Coronary artery (tissue), 2 donors: ENCODE measurements at regions not wholly inside any gene's neighbourhood (a gene's known extent, or its start where the extent isn't known, plus 50 kb on each side); places are given as distances from the start of the nearest gene placed in this dataset.
A peak's percentile ranks its signal among the peaks of the same experiment; 100 is the strongest.
"Not testable (repeated sequence)": the region's sequence is repeated elsewhere in the genome, so short reads cannot be mapped to it uniquely, and the experiment has no call there.

Experiments used
- DNase-seq: peaks from one replicate; pipeline ENCODE4 v3.0.0-alpha.2; 2017; ENCODE audit warnings: low spot score
- H3K27ac ChIP-seq, 2 donors: fragments of 200-600 bp; sonication (generic); one replicate each; pipeline ENCODE4 v1.5.1; 2016 to 2019
- H3K4me3 ChIP-seq: fragments of 200-600 bp; sonication (generic); 2 replicates; pipeline ENCODE4 v1.5.1; 2016; ENCODE audit warnings: mild to moderate bottlenecking, moderate library complexity
- TF ChIP-seq, protein P1 (sequence below): fragments of 200-600 bp; sonication (generic); IDR thresholded peaks from one replicate; pipeline ENCODE4 v1.5.1; 2019; ENCODE audit warnings: antibody characterized with exemption

DNA sequence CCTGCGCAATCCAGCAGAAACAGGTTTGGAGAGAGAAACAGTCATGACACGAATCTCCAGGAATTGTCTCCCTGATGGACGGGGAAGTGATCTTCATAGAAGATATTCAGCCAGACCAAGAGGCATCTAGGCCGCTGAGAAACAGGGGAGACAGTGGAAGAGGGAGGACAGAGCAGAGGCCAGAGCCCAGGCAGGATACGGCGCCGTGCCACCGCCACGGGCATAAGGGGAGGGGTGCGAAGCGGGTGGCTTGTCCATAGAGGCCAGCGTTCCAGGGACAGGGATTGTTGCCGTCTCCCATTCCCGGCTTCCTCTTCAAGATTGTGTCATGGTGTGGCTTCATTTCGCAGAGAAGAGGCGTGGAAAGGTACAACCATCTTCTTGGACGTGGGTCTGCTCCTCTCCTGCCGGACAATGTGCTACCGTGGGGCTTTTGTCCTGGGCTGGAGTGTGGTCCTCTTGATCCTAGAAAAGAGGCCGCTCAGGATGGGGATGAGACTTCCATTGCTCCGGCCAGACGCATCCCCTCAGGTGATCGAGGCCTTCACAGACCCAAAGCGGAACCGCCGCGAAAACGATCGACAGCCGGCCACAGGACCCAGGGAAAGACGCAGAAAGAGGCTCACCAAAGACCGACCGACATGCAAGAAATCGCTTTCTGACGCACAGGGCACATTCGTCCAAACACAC lies 118.9 kb upstream of the KCNJ18 start:
- H3K4me3 ChIP-seq = peak overlapping the region; percentile 65
- not testable (repeated sequence) for H3K27ac ChIP-seq, DNase-seq

GRCh38 chr17:21573961-21574610 lies 118.2 kb upstream of the KCNJ18 start:
- DNase-seq = no peak
- TF ChIP-seq, protein P1, sequence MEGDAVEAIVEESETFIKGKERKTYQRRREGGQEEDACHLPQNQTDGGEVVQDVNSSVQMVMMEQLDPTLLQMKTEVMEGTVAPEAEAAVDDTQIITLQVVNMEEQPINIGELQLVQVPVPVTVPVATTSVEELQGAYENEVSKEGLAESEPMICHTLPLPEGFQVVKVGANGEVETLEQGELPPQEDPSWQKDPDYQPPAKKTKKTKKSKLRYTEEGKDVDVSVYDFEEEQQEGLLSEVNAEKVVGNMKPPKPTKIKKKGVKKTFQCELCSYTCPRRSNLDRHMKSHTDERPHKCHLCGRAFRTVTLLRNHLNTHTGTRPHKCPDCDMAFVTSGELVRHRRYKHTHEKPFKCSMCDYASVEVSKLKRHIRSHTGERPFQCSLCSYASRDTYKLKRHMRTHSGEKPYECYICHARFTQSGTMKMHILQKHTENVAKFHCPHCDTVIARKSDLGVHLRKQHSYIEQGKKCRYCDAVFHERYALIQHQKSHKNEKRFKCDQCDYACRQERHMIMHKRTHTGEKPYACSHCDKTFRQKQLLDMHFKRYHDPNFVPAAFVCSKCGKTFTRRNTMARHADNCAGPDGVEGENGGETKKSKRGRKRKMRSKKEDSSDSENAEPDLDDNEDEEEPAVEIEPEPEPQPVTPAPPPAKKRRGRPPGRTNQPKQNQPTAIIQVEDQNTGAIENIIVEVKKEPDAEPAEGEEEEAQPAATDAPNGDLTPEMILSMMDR = no peak
- Histone ChIP-seq H3K27ac (no peak overlapping the region), H3K4me3 (peak overlapping the region; percentile 65)

DNA sequence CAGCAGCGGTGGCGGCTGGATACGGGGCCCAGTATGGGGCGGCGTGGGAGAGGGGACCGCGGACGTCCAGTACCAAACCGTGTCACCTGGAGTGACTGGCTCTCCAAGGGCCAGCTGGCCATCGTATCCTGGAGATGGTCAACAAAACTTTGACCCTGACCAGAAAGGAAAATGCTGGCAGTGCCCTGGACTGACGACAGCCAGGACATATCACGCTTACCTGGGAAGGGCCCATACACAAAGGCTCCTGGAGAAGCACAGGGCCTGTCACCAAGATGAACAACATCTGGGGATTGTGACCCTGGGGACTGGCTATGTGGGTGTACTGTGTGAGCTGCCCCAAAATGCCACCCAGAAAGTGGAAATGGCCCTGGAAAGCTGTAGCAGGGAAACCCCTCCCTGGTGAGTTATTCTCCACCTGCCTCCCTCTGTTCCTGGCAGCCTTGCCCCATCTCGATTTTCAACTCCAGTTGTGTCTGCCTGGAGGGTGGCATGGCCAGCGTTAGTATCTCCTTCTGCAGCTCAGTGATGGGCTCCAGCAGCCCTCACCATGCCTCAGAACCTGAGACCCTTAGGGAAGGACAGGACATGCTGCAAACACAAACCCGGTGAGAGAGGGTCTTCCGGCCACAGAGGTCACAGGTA lies 117.6 kb upstream of the KCNJ18 start:
- DNase-seq = not testable (repeated sequence)
- H3K4me3 ChIP-seq = peak overlapping the region; percentile 65

DNA sequence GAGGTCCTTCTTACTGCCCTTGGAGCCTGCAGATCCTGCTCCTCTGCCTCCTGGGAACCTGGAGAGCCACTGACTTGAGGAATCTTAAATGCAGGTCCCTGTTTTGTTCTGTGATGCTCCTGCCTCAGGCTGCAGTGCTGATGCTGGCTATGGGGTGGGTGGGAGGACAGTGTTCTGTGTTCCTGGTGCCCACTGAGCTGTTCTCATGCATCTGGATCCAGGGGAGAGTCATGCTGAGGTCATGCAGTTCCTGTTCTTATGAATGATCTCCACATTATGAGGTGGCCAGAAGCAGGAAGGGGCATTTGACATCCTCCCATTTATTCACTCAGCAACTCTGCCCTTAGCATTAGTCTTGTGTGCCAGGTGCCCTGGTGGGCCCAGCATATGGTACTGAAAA lies 113.5 kb upstream of the KCNJ18 start:
- H3K27ac ChIP-seq, H3K4me3 ChIP-seq, DNase-seq: not testable (repeated sequence)

More for the DNA sequence above, 117.6 kb upstream of the KCNJ18 start:
- not testable (repeated sequence) for H3K27ac ChIP-seq

- TF ChIP-seq, protein P1 = no peak
- Histone ChIP-seq H3K4me3 (no peak overlapping the region), H3K27ac (no peak overlapping the region)
- DNase-seq = no peak
Observed at GRCh38 chr17:21592774-21593173, 99.5 kb upstream of the KCNJ18 start.

- H3K27ac ChIP-seq, DNase-seq, H3K4me3 ChIP-seq: not testable (repeated sequence)
Observed at GRCh38 chr17:21593452-21594105, 98.7 kb upstream of the KCNJ18 start.

- H3K27ac ChIP-seq = no peak overlapping the region
- no peak for DNase-seq
- no peak overlapping the region for H3K4me3 ChIP-seq
- TF ChIP-seq, protein P1 = no peak
Observed at GRCh38 chr17:21595086-21595485, 97.2 kb upstream of the KCNJ18 start.

DNA sequence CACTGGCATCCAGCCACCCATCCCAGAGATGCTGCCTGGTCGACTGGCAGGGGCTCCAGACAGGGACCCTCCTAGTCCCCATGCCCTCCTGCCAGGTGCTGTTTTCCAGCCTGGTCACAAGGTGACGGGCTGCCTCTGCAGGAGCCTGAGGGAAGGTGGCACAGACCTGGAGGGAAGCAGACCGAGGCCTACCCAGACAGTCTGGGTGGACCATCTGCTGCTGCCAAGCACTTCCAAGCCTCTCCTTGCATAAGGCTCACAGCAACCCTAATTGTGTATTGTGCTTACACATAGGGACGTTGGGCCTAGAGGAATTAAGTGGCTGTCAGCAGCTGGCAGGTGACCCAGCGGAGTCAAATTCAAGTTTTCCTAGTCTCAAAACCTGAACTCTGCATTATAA lies 90.1 kb upstream of the KCNJ18 start:
- DNase-seq = no peak
- no peak overlapping the region for H3K4me3 ChIP-seq
- no peak overlapping the region for H3K27ac ChIP-seq
- TF ChIP-seq, protein P1 = no peak

GRCh38 chr17:21603292-21603691 lies 89.0 kb upstream of the KCNJ18 start:
- not testable (repeated sequence) for H3K4me3 ChIP-seq, DNase-seq, H3K27ac ChIP-seq

GRCh38 chr17:21611443-21611842 lies 80.9 kb upstream of the KCNJ18 start:
- H3K4me3 ChIP-seq, DNase-seq, H3K27ac ChIP-seq: not testable (repeated sequence)

DNA sequence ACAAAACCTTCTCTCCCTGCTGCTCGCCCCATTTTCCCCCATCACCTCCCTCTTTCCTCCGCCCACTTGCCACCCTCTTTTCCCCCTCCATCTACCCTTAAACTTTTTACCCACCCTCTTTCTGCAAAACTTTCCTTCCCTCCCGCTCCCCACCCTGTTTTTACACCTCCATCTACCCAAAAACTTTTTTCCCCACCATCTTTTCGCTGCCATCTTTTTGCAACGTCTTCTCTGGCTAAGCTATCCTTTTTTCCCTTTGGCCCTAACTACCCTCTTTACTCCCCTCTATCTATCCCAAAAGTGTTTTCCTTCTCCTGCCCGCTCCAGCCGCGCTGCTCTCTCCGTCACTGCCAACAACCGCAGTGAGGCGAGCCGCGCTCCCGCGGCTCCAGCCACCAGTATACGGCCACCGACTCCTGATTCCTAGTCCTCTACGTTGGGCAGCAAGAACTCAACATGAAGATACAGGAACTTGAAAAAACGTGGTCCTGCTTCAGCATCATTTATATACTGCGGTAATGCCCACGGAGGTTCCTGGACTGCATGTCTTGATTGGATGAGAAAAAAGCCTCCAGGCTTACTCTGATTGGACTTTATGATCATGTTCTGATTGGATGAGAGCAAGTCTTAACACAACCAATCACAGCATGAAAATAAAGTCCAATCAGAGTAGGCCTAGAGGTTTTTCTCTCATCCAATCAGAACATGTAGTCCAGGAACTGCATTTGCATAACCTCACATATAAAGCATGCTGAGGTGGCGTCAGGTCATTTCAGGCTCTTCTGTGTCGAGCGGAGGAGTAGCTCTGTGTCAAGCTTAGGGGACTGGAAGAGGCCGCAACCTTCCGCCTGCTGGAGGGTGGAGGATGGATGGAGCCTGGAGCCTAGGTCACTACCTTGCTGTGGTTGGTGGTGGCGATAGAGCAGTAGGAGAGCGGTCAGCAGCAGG lies 79.9 kb upstream of the KCNJ18 start:
- H3K4me3 ChIP-seq, DNase-seq, H3K27ac ChIP-seq: not testable (repeated sequence)
